ENCODE measurements at regions not wholly inside any gene's neighbourhood (a gene's known extent, or its start where the extent isn't known, plus 50 kb on each side); places are given as distances from the start of the nearest gene placed in this dataset.
A peak's percentile ranks its signal among the peaks of the same experiment; 100 is the strongest.
"Not testable (repeated sequence)": the region's sequence is repeated elsewhere in the genome, so short reads cannot be mapped to it uniquely, and the experiment has no call there.

GRCh38 chr21:38088916-38089762 is 167.7 kb upstream of the KCNJ15 start:
- TF ChIP-seq CTCF (IDR thresholded peaks at IDR 0.05; ENCODE audit: low read depth, low read length, missing control alignments): no peak
- H3K27ac ChIP-seq: no peak overlapping the region
- H3K27me3 ChIP-seq (replicated peaks): no peaks in the 10 kb centered on the region

GRCh38 chr21:38089763-38090046 is 167.1 kb upstream of the KCNJ15 start:
- in situ Hi-C loops (cut with HindIII; ENCODE audit: low pct_ligation_motif_present, low sequenced_read_pairs): no loop called here
- no peak for TF ChIP-seq CTCF (IDR thresholded peaks at IDR 0.05; ENCODE audit: low read depth, low read length, missing control alignments)
- H3K27ac ChIP-seq: no peak overlapping the region
- no peak overlapping the region for H3K4me3 ChIP-seq (ENCODE audit: low read depth, low read length)
- no peak for DNase-seq
- H3K27me3 ChIP-seq (replicated peaks): no peaks in the 10 kb centered on the region
- H3K36me3 ChIP-seq (replicated peaks): no peaks in the 10 kb centered on the region

More at GRCh38 chr21:38088916-38089762, 167.7 kb upstream of the KCNJ15 start:
- H3K4me3 ChIP-seq (ENCODE audit: low read depth, low read length): no peak overlapping the region
- no peaks in the 10 kb centered on the region for H3K36me3 ChIP-seq (replicated peaks)
- DNase-seq: no peak
- in situ Hi-C loops (cut with HindIII; ENCODE audit: low pct_ligation_motif_present, low sequenced_read_pairs): no loop called here

- H3K27me3 ChIP-seq (replicated peaks); in situ Hi-C loops (cut with HindIII; ENCODE audit: low pct_ligation_motif_present, low sequenced_read_pairs); DNase-seq: not testable (repeated sequence)
Measured at GRCh38 chr21:38091061-38091460, 165.7 kb upstream of the KCNJ15 start.

GRCh38 chr21:38092051-38092450 is 164.7 kb upstream of the KCNJ15 start:
- Histone ChIP-seq H3K27ac (no peak overlapping the region), H3K36me3 (replicated peaks) (no peaks in the 10 kb centered on the region), H3K27me3 (replicated peaks) (no peaks in the 10 kb centered on the region), H3K4me3 (ENCODE audit: low read depth, low read length) (no peak overlapping the region)
- no peak for DNase-seq
- no peak for TF ChIP-seq CTCF (IDR thresholded peaks at IDR 0.05; ENCODE audit: low read depth, low read length, missing control alignments)
- in situ Hi-C loops (cut with HindIII; ENCODE audit: low pct_ligation_motif_present, low sequenced_read_pairs): no loop called here

More at GRCh38 chr21:38091061-38091460, 165.7 kb upstream of the KCNJ15 start:
- H3K27ac ChIP-seq; H3K4me3 ChIP-seq (ENCODE audit: low read depth, low read length); H3K36me3 ChIP-seq (replicated peaks): not testable (repeated sequence)

GRCh38 chr21:38095220-38095619 is 161.6 kb upstream of the KCNJ15 start:
- no peaks in the 10 kb centered on the region for H3K36me3 ChIP-seq (replicated peaks)
- TF ChIP-seq CTCF (IDR thresholded peaks at IDR 0.05; ENCODE audit: low read depth, low read length, missing control alignments): no peak
- peak; percentile 6 for DNase-seq
- H3K4me3 ChIP-seq (ENCODE audit: low read depth, low read length): no peak overlapping the region
- peaks cover 2% of the 10 kb centered on the region for H3K27me3 ChIP-seq (replicated peaks)
- H3K27ac ChIP-seq: no peak overlapping the region
- in situ Hi-C loops (cut with HindIII; ENCODE audit: low pct_ligation_motif_present, low sequenced_read_pairs): no loop called here

- in situ Hi-C loops (cut with HindIII; ENCODE audit: low pct_ligation_motif_present, low sequenced_read_pairs): no loop called here
- no peak for TF ChIP-seq CTCF (IDR thresholded peaks at IDR 0.05; ENCODE audit: low read depth, low read length, missing control alignments)
Measured at GRCh38 chr21:38097789-38098188, 159.0 kb upstream of the KCNJ15 start.

More at GRCh38 chr21:38097789-38098188, 159.0 kb upstream of the KCNJ15 start:
- DNase-seq: no peak
- H3K27ac ChIP-seq: no peak overlapping the region
- peaks cover 2% of the 10 kb centered on the region for H3K27me3 ChIP-seq (replicated peaks)
- no peak overlapping the region for H3K4me3 ChIP-seq (ENCODE audit: low read depth, low read length)
- no peaks in the 10 kb centered on the region for H3K36me3 ChIP-seq (replicated peaks)

All from brain microvascular endothelial cell (primary cell).